Brain microvascular endothelial cell (primary cell): ENCODE measurements at regions not wholly inside any gene's neighbourhood (a gene's known extent, or its start where the extent isn't known, plus 50 kb on each side); places are given as distances from the start of the nearest gene placed in this dataset.

Experiments used
- DNase-seq: peaks from one replicate; pipeline ENCODE4 v3.0.0-alpha.2; 2020
- H3K27ac ChIP-seq: fragments of 250-450 bp; sonication (Bioruptor Pico); 2 replicates; pipeline ENCODE4 v1.5.1; 2020; ENCODE audit warnings: mild to moderate bottlenecking, moderate library complexity
- H3K27me3 ChIP-seq: fragments of 250-450 bp; sonication (Bioruptor Pico); replicated peaks from 2 replicates; pipeline ENCODE4 v1.5.1; 2020; ENCODE audit warnings: mild to moderate bottlenecking
- H3K36me3 ChIP-seq: fragments of 250-450 bp; sonication (Bioruptor Pico); replicated peaks from 2 replicates; pipeline ENCODE4 v1.5.1; 2020; ENCODE audit warnings: mild to moderate bottlenecking
- H3K4me3 ChIP-seq: 2 replicates; pipeline ENCODE4 v1.5.1; 2011; ENCODE audit warnings: low read depth, mild to moderate bottlenecking, control low read depth, low read length, moderate library complexity
- CTCF ChIP-seq: IDR thresholded peaks from 2 replicates; pipeline ENCODE4 v1.5.1; 2011; ENCODE audit warnings: low read depth, mild to moderate bottlenecking, moderate library complexity, low read length, control low read depth, inconsistent platforms; ENCODE audit errors: missing control alignments
- in situ Hi-C: cut with HindIII; loops from 2 replicates; pipeline ENCODE4 v1.10.0; 2017; ENCODE audit warnings: low sequenced_read_pairs, low pct_ligation_motif_present

- TF ChIP-seq CTCF = no peak
- Histone ChIP-seq H3K4me3 (no peak overlapping the region), H3K27ac (no peak overlapping the region), H3K36me3 (no peaks in the 10 kb centered on the region), H3K27me3 (no peaks in the 10 kb centered on the region)
- DNase-seq = no peak
- in situ Hi-C loops = no loop called here
Measured at GRCh38 chr3:21328711-21329390, 422.2 kb downstream of the ZNF385D start.

- no peaks in the 10 kb centered on the region for H3K27me3 ChIP-seq
- no peak for DNase-seq
- in situ Hi-C loops = no loop called here
Measured at GRCh38 chr3:21326704-21327475, 424.1 kb downstream of the ZNF385D start.

GRCh38 chr3:21314688-21315087 lies 436.3 kb downstream of the ZNF385D start:
- Histone ChIP-seq H3K27ac (no peak overlapping the region), H3K4me3 (no peak overlapping the region), H3K27me3 (no peaks in the 10 kb centered on the region), H3K36me3 (no peaks in the 10 kb centered on the region)
- in situ Hi-C loops = no loop called here
- TF ChIP-seq CTCF = no peak
- no peak for DNase-seq

More at GRCh38 chr3:21326704-21327475, 424.1 kb downstream of the ZNF385D start:
- H3K4me3 ChIP-seq = no peak overlapping the region
- TF ChIP-seq CTCF = no peak
- H3K36me3 ChIP-seq = no peaks in the 10 kb centered on the region
- no peak overlapping the region for H3K27ac ChIP-seq

GRCh38 chr3:21310891-21311290 lies 440.1 kb downstream of the ZNF385D start:
- H3K27me3 ChIP-seq = no peaks in the 10 kb centered on the region
- DNase-seq = no peak
- H3K4me3 ChIP-seq = no peak overlapping the region
- no peak overlapping the region for H3K27ac ChIP-seq
- in situ Hi-C loops = no loop called here
- no peak for TF ChIP-seq CTCF
- H3K36me3 ChIP-seq = no peaks in the 10 kb centered on the region

GRCh38 chr3:21310161-21310560 lies 440.8 kb downstream of the ZNF385D start:
- Histone ChIP-seq H3K4me3 (no peak overlapping the region), H3K36me3 (no peaks in the 10 kb centered on the region), H3K27ac (no peak overlapping the region), H3K27me3 (no peaks in the 10 kb centered on the region)
- no peak for DNase-seq
- in situ Hi-C loops = no loop called here
- no peak for TF ChIP-seq CTCF
